ENCODE measurements at regions not wholly inside any gene's neighbourhood (a gene's known extent, or its start where the extent isn't known, plus 50 kb on each side); places are given as distances from the start of the nearest gene placed in this dataset.

DNA sequence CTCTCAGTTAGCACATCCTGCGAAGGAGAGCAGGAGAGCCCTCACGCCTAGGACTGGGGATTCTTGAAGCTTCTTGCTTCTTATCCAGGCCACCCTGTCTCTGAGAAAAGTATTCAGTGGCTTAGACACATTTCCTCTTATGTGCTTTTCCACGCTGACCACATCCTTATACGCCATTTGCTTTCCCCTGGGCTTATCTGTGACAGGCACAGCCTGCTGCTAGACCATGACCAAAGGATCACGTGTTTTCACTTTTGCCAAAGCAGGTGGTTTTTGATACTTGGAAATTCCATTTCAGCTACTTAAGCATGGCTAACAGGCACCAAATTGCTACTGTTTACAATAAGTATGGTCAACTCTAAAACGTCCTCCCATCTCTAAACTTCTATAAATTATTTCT lies 587.4 kb downstream of the AACS start:
- Histone ChIP-seq H3K4me1 (no peaks in the 10 kb centered on the region), H3K36me3 (no peaks in the 10 kb centered on the region), H3K27ac (no peak overlapping the region), H3K9me3 (ENCODE audit: low read depth) (no peaks in the 10 kb centered on the region), H4K20me1 (ENCODE audit: low read depth) (no peaks in the 10 kb centered on the region), H2AFZ (replicated peaks) (no peak overlapping the region), H3K27me3 (no peaks in the 10 kb centered on the region), H3F3A (ENCODE audit: low read depth) (no peaks in the 10 kb centered on the region), H3K4me3 (no peak overlapping the region), H3K79me2 (ENCODE audit: low read depth) (no peaks in the 10 kb centered on the region), H3K4me2 (no peak overlapping the region), H3K9ac (no peak overlapping the region)
- TF ChIP-seq EZH2 (IDR thresholded peaks at IDR 0.05), result no peak
- TF ChIP-seq, protein P1, sequence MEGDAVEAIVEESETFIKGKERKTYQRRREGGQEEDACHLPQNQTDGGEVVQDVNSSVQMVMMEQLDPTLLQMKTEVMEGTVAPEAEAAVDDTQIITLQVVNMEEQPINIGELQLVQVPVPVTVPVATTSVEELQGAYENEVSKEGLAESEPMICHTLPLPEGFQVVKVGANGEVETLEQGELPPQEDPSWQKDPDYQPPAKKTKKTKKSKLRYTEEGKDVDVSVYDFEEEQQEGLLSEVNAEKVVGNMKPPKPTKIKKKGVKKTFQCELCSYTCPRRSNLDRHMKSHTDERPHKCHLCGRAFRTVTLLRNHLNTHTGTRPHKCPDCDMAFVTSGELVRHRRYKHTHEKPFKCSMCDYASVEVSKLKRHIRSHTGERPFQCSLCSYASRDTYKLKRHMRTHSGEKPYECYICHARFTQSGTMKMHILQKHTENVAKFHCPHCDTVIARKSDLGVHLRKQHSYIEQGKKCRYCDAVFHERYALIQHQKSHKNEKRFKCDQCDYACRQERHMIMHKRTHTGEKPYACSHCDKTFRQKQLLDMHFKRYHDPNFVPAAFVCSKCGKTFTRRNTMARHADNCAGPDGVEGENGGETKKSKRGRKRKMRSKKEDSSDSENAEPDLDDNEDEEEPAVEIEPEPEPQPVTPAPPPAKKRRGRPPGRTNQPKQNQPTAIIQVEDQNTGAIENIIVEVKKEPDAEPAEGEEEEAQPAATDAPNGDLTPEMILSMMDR (IDR thresholded peaks at IDR 0.05), result no peak
- no peak for TF ChIP-seq EZH2phosphoT487 (IDR thresholded peaks at IDR 0.05)
- Mint-ChIP-seq H3K4me1 (no peaks in the 10 kb centered on the region), H3K9me3 (no peaks in the 10 kb centered on the region), H3K27ac (no peak overlapping the region), H3K36me3 (no peaks in the 10 kb centered on the region), H3K27me3 (ENCODE audit: insufficient read depth, low read depth) (peaks cover 2% of the 10 kb centered on the region), H3K4me3 (no peak overlapping the region)
- DNase-seq (ENCODE audit: low spot score), result no peak

DNA sequence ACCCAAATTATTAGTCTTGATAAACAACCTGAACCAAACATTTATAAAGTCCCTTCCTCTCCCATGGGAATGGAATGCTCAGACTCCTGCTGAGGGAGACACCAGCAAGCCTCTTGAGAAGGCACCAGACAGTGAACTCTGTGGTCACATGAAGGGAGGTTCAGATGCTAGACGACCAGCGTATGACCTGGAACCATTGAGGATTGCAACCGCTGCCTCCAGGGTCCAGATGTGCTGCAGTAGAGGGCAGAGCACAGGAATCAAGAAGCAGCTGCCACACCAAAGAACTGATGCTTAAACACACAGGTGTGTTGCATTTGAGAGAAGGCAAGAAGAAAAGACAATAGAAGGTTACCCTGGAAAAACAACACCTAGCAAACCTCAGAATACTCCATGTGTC lies 592.4 kb downstream of the AACS start:
- DNase-seq (ENCODE audit: low spot score), result no peak

GRCh38 chr12:125674554-125675338 lies 609.5 kb downstream of the AACS start:
- Histone ChIP-seq H3K4me1 (no peaks in the 10 kb centered on the region), H3K27ac (no peak overlapping the region), H4K20me1 (ENCODE audit: low read depth) (no peaks in the 10 kb centered on the region), H3F3A (ENCODE audit: low read depth) (no peaks in the 10 kb centered on the region), H3K27me3 (no peaks in the 10 kb centered on the region), H3K79me2 (ENCODE audit: low read depth) (no peaks in the 10 kb centered on the region), H3K36me3 (no peaks in the 10 kb centered on the region), H3K9me3 (ENCODE audit: low read depth) (no peaks in the 10 kb centered on the region), H2AFZ (replicated peaks) (no peak overlapping the region), H3K9ac (no peak overlapping the region), H3K4me3 (no peak overlapping the region), H3K4me2 (no peak overlapping the region)
- DNase-seq (ENCODE audit: low spot score), result no peak
- Mint-ChIP-seq H3K4me1 (peaks cover 7% of the 10 kb centered on the region), H3K36me3 (no peaks in the 10 kb centered on the region), H3K27me3 (ENCODE audit: insufficient read depth, low read depth) (peaks cover 2% of the 10 kb centered on the region), H3K4me3 (no peak overlapping the region), H3K9me3 (no peaks in the 10 kb centered on the region), H3K27ac (no peak overlapping the region)
- TF ChIP-seq EZH2phosphoT487 (IDR thresholded peaks at IDR 0.05) (no peak), EZH2 (IDR thresholded peaks at IDR 0.05) (no peak)
- TF ChIP-seq, protein P1 (IDR thresholded peaks at IDR 0.05), result no peak

More for the DNA sequence above, 592.4 kb downstream of the AACS start:
- H3K4me1 Mint-ChIP-seq, result no peaks in the 10 kb centered on the region
- Histone ChIP-seq H3K4me1 (no peaks in the 10 kb centered on the region), H4K20me1 (ENCODE audit: low read depth) (no peaks in the 10 kb centered on the region), H2AFZ (replicated peaks) (no peak overlapping the region), H3K27me3 (no peaks in the 10 kb centered on the region), H3K79me2 (ENCODE audit: low read depth) (no peaks in the 10 kb centered on the region), H3K4me3 (no peak overlapping the region), H3F3A (ENCODE audit: low read depth) (no peaks in the 10 kb centered on the region), H3K4me2 (no peak overlapping the region), H3K9ac (no peak overlapping the region), H3K27ac (no peak overlapping the region), H3K36me3 (no peaks in the 10 kb centered on the region), H3K9me3 (ENCODE audit: low read depth) (no peaks in the 10 kb centered on the region)
- no peaks in the 10 kb centered on the region for H3K9me3 Mint-ChIP-seq
- no peaks in the 10 kb centered on the region for H3K36me3 Mint-ChIP-seq
- no peak overlapping the region for H3K4me3 Mint-ChIP-seq
- H3K27me3 Mint-ChIP-seq (ENCODE audit: insufficient read depth, low read depth), result peaks cover 2% of the 10 kb centered on the region
- H3K27ac Mint-ChIP-seq, result no peak overlapping the region
- no peak for TF ChIP-seq EZH2phosphoT487 (IDR thresholded peaks at IDR 0.05)
- TF ChIP-seq EZH2 (IDR thresholded peaks at IDR 0.05), result no peak
- TF ChIP-seq, protein P1 (IDR thresholded peaks at IDR 0.05), result no peak
